H1 (cell line): ENCODE measurements at regions not wholly inside any gene's neighbourhood (a gene's known extent, or its start where the extent isn't known, plus 50 kb on each side); places are given as distances from the start of the nearest gene placed in this dataset.

Experiments
- CHD2 ChIP-seq: IDR thresholded peaks from 2 replicates; pipeline ENCODE4 v1.6.1; 2012; ENCODE audit warnings: low read length, improper control_type of control experiment
- POLR2AphosphoS5 ChIP-seq: IDR thresholded peaks from 2 replicates; pipeline ENCODE4 v1.6.1; 2011; ENCODE audit warnings: low read depth, low read length
- SP1 ChIP-seq: IDR thresholded peaks from 2 replicates; pipeline ENCODE4 v1.6.1; 2011; ENCODE audit warnings: low read depth, low read length

DNA sequence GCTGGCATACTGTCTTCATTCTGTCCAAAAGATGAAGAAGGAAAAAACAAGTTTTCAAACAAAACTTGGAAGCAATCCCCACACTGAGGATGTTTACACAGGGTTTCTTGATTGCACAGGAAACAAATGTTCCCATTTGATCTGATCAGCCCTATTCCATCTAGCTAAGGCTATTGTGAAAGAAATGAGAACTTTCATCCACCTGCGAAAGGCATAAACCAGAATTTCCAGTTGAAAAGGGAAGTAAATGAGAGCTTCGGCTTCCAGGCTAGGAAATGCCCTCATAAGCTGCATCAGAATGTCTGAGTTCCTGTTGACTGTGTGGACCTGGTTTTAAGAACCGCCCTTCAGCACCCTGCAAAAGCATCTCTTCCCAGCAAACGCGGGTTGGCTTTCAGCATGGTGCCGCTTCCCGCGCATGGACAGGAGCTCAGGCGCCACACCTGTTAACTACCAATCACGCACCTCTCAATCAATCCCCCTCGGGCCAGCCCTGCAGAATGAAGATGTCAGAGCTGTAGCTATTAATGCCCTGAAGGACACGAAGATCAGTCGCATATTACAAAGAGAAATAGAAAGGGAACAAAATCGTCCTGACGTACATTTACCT is 850.4 kb downstream of the GALR1 start (continued):
- no peak for TF ChIP-seq CHD2
- no peak for TF ChIP-seq POLR2AphosphoS5
- TF ChIP-seq SP1 = no peak
